ENCODE measurements at regions not wholly inside any gene's neighbourhood (a gene's known extent, or its start where the extent isn't known, plus 50 kb on each side); places are given as distances from the start of the nearest gene placed in this dataset.

DNA sequence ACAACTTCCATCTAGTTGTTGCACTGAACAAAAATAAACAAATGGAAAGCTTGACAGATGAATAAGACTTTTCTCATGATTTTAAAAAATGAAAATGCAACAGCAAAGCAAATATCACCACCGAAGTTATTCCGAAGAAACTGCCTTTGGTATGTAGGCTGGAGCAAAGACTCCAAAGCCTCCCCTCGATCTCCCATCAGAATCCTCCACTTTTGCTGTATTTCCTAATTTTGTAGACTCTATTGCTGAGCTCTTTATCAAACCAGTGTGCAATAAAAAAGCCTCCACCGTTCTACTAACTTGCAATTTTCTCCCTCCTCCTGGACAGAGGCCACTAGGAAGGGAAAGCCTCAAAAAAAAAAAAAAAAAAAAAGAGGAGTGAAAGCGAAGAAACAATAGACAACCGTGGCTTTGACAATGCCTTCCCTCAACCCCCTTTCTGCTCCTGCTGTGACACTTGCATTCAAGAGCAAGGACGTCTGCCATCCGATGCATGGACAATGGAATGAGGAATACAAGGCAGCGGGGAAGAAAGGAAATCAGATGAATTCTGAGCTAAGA, 190.9 kb upstream of the BLID start:
- Histone ChIP-seq H3K27me3 (no peaks in the 10 kb centered on the region), H3K27ac (no peak overlapping the region), H3K36me3 (replicated peaks in 1 of 2; ENCODE audit: insufficient read depth in 1 of 2, low read depth in 2 of 2) (no peaks in the 10 kb centered on the region), H3K4me3 (no peak overlapping the region), H3K4me1 (no peaks in the 10 kb centered on the region), H3K9me3 (no peaks in the 10 kb centered on the region)
- no peak for ATAC-seq
- intact Hi-C loops (cut with DNase I), result no loop called here
- TF ChIP-seq POLR2A (IDR thresholded peaks at IDR 0.05), result no peak
- TF ChIP-seq, protein P1, sequence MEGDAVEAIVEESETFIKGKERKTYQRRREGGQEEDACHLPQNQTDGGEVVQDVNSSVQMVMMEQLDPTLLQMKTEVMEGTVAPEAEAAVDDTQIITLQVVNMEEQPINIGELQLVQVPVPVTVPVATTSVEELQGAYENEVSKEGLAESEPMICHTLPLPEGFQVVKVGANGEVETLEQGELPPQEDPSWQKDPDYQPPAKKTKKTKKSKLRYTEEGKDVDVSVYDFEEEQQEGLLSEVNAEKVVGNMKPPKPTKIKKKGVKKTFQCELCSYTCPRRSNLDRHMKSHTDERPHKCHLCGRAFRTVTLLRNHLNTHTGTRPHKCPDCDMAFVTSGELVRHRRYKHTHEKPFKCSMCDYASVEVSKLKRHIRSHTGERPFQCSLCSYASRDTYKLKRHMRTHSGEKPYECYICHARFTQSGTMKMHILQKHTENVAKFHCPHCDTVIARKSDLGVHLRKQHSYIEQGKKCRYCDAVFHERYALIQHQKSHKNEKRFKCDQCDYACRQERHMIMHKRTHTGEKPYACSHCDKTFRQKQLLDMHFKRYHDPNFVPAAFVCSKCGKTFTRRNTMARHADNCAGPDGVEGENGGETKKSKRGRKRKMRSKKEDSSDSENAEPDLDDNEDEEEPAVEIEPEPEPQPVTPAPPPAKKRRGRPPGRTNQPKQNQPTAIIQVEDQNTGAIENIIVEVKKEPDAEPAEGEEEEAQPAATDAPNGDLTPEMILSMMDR (IDR thresholded peaks at IDR 0.05), result no peak
- no peak for DNase-seq
- 76 to 82% methylated on average over 9 of the region's 9 CpGs for WGBS, 2 donors

DNA sequence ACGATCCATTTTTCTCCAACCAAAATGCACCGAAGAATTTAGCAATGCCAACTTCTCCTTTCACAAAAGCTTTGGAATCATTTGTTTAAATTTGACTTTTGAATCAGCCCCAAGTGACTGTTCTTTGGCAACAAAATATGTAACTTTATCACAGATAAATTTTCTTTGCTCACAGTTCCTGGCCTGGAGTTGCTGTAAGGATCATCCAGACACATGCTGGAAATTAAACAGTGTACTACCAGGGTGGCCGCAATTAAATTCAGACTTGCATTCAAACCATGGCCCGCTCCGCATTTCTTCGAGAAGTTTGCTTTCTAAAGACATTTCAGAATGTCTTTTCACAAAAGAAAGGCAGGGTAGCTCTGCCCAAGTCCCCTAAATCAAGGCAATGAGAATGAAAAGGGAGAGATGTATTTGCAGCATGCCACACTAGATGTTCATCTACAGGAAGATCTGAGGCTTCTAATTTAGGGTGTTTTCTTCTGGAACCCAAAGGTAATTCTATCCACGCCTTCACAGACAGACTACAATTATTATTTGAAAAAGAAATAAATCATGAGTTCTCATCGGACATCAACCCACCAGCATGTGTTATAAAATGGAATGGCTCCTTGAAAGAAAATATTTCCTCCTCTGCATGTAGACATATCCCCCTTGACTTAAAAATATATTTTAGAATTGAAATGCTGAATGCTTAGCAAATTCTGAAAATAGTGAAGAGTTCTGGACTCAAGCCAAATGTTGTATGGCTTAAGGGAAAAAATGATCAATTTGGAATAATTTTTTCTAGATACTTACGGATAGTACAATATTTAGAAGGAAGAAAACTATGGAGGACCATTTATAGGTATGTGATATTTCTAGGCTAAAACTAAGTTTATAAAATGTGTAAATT, 189.7 kb upstream of the BLID start:
- H3K27me3 ChIP-seq, result no peaks in the 10 kb centered on the region
- DNase-seq (no peak), ATAC-seq (no peak)
- no peaks in the 10 kb centered on the region for H3K4me1 ChIP-seq
- TF ChIP-seq POLR2A (IDR thresholded peaks at IDR 0.05), result no peak
- TF ChIP-seq, protein P1 (IDR thresholded peaks at IDR 0.05), result no peak
- no peak overlapping the region for H3K27ac ChIP-seq
- no peak overlapping the region for H3K4me3 ChIP-seq
- WGBS, 2 donors, result 82 to 86% methylated on average over 9 of the region's 9 CpGs
- H3K9me3 ChIP-seq, result no peaks in the 10 kb centered on the region
- intact Hi-C loops (cut with DNase I), result no loop called here
- H3K36me3 ChIP-seq (replicated peaks in 1 of 2; ENCODE audit: insufficient read depth in 1 of 2, low read depth in 2 of 2), result no peaks in the 10 kb centered on the region

DNA sequence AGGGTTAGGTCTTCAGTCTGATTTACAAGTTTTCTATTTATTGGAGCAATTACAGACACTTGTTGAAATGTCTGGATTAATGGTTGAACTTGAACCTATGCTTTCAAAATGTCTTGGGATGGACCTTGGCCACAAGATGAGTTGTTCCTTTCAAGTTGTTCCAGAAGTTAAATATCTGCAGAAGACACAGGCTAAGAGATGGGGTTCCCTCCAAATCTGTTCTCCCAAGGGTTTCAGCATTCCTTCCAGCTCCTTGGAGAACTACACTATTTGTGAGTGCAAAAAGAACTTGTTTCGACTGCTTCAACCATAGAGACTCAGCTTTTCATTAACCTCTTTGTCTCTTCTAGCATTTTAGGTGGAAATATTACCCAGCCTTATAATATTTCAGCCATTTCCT, 189.0 kb upstream of the BLID start:
- TF ChIP-seq POLR2A (IDR thresholded peaks at IDR 0.05), result no peak
- TF ChIP-seq, protein P1 (IDR thresholded peaks at IDR 0.05), result no peak
- ATAC-seq (no peak), DNase-seq (no peak)
- no peaks in the 10 kb centered on the region for H3K36me3 ChIP-seq (replicated peaks in 1 of 2; ENCODE audit: insufficient read depth in 1 of 2, low read depth in 2 of 2)
- intact Hi-C loops (cut with DNase I), result no loop called here
- H3K9me3 ChIP-seq, result no peaks in the 10 kb centered on the region
- no peak overlapping the region for H3K27ac ChIP-seq
- no peaks in the 10 kb centered on the region for H3K4me1 ChIP-seq
- no peaks in the 10 kb centered on the region for H3K27me3 ChIP-seq
- 71 to 77% methylated on average over 1 of the region's 1 CpG for WGBS, 2 donors
- H3K4me3 ChIP-seq, result no peak overlapping the region

DNA sequence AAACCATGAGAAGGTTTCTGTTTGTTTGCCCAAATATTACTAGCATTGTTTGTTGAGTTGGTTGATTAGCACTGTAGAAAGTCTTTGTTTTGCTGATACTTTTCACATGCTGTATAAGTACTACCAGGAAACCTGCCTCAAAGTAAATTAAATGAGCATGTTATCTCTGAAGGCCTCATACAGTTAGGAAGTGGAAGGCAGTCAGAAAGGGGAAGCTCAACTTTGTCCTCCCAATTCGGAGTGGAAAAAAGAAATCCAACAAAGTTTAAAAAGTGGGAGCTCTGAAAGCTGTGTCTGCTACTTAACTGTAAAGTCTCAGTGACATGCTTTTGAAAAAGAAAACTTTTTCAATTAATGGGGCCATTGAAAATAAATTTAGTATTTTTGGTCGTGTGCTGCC, 188.3 kb upstream of the BLID start:
- Histone ChIP-seq H3K36me3 (replicated peaks in 1 of 2; ENCODE audit: insufficient read depth in 1 of 2, low read depth in 2 of 2) (no peaks in the 10 kb centered on the region), H3K4me1 (no peaks in the 10 kb centered on the region), H3K4me3 (no peak overlapping the region), H3K27me3 (no peaks in the 10 kb centered on the region), H3K9me3 (no peaks in the 10 kb centered on the region), H3K27ac (no peak overlapping the region)
- TF ChIP-seq POLR2A (IDR thresholded peaks at IDR 0.05), result no peak
- TF ChIP-seq, protein P1 (IDR thresholded peaks at IDR 0.05), result no peak
- intact Hi-C loops (cut with DNase I), result no loop called here
- WGBS, 2 donors, result 50 to 55% methylated on average over 2 of the region's 2 CpGs
- no peak for ATAC-seq
- DNase-seq, result no peak

Data from body of pancreas (tissue), 4 donors.